Heart left ventricle (tissue), 16 donors: ENCODE measurements at regions not wholly inside any gene's neighbourhood (a gene's known extent, or its start where the extent isn't known, plus 50 kb on each side); places are given as distances from the start of the nearest gene placed in this dataset.
"Not testable (repeated sequence)": the region's sequence is repeated elsewhere in the genome, so short reads cannot be mapped to it uniquely, and the experiment has no call there.

Source experiments
- ATAC-seq, 4 donors: fragments of 200-7000 bp; cut with Tn5 transposase; one replicate each; pipeline ENCODE4 v1.9.1; 2020 to 2022; ENCODE audit warnings: moderate library complexity in 4 of 4, mild to moderate bottlenecking in 3 of 4, moderate number of reproducible peaks in 1 of 4
- DNase-seq, 5 donors: peaks; one replicate each; pipeline ENCODE4 v3.0.0-alpha.2; 2020
- H3K27ac ChIP-seq, 12 donors: fragments of 200-600 bp; sonication (generic) in 4 of 12; one replicate each; pipeline versions ENCODE4 v1.5.0 to v1.8.0; 2016 to 2022; ENCODE audit warnings: mild to moderate bottlenecking in 2 of 12
- H3K27me3 ChIP-seq, 9 donors: fragments of 200-600 bp; sonication (generic) in 2 of 9; one replicate each; pipeline versions ENCODE4 v1.5.1 to v1.8.0; 2016 to 2022; ENCODE audit warnings: mild to moderate bottlenecking in 3 of 9
- H3K36me3 ChIP-seq, 9 donors: fragments of 200-600 bp; sonication (generic) in 2 of 9; one replicate each; pipeline versions ENCODE4 v1.5.0 to v1.8.0; 2018 to 2022; ENCODE audit warnings: mild to moderate bottlenecking in 2 of 9
- H3K4me1 ChIP-seq, 12 donors: fragments of 200-600 bp; sonication (generic) in 4 of 12; one replicate each; pipeline versions ENCODE4 v1.5.0 to v1.8.0; 2016 to 2022; ENCODE audit warnings: mild to moderate bottlenecking in 3 of 12
- H3K4me3 ChIP-seq, 12 donors: fragments of 200-600 bp; sonication (generic) in 4 of 12; one replicate each; pipeline versions ENCODE4 v1.5.0 to v1.8.0; 2017 to 2022; ENCODE audit warnings: mild to moderate bottlenecking in 9 of 12, moderate library complexity in 4 of 12
- H3K9me3 ChIP-seq, 12 donors: fragments of 200-600 bp; sonication (generic) in 4 of 12; one replicate each; pipeline versions ENCODE4 v1.5.0 to v1.8.0; 2016 to 2022; ENCODE audit warnings: mild to moderate bottlenecking in 1 of 12
- WGBS, 4 donors: extraction: QIAGEN DNeasy Blood & Tissue Kit in 2 of 4; methylation state at CpG; one replicate each; pipeline versions ENCODE4 v1.1.5 to v1.1.7; 2013 to 2018; 5-methylcytosine and 5-hydroxymethylcytosine counted together
- intact Hi-C, 10 donors: fragments of 100-400 bp; cut with DNase I; formaldehyde crosslinking; loops; one replicate each; pipeline versions ENCODE4 v1.11.1 to v1.14.2; 2022
- TF ChIP-seq, protein P1 (sequence below), 12 donors: fragments of 200-600 bp; sonication (generic) in 4 of 12; IDR thresholded peaks; one replicate each; pipeline versions ENCODE4 v1.5.0 to v1.8.0; 2018 to 2022; ENCODE audit warnings: antibody characterized with exemption in 12 of 12, mild to moderate bottlenecking in 5 of 12
- donor health status: ischemic (EF 13 %, LVEDD 7.1; RV severe dilation, severe dysfunction).
- donor health status: healthy with polysubstance abuse.
- donor health status: DM: no; HTN: yes; CAD: no.
- donor health status: DM: no; HTN: no; CAD: no.
- donor health status: ischemic (EF 25% LVEDD 6.9; RV normal size, moderate dysfunction).
- donor health status: ischemic (EF 25% LVEDD 5.7; RV mildly dilated, moderate dysfunction).
- donor health status: healthy.
- donor health status: DM: yes; HTN: yes; CAD: no.
- donor health status: ischemic (EF 35%, LVEDD 5.7; RV mildly dilated, moderate dysfunction).
- donor health status: nonischemic (EF 11% LVEDD 7.7; RV severe dilation, severe dysfunction).
- donor health status: DM: yes; HTN: yes; CAD: no.
- donor health status: PGD.
- donor health status: ischemic (EF 29% LVEDD 5.4; RV normal size, mild dysfunction).
- donor health status: nonischemic (EF 23%, LVEDD 6.1; RV moderate dilation, normal function).

- DNase-seq, H3K27me3 ChIP-seq, H3K27ac ChIP-seq, H3K9me3 ChIP-seq, H3K4me1 ChIP-seq, ATAC-seq, H3K36me3 ChIP-seq, intact Hi-C loops, H3K4me3 ChIP-seq: not testable (repeated sequence)
Measured at GRCh38 chr2:89936559-89936958, 1245.1 kb downstream of the RPIA start.

GRCh38 chr2:89938756-89939155, 1247.3 kb downstream of the RPIA start:
- TF ChIP-seq, protein P1, sequence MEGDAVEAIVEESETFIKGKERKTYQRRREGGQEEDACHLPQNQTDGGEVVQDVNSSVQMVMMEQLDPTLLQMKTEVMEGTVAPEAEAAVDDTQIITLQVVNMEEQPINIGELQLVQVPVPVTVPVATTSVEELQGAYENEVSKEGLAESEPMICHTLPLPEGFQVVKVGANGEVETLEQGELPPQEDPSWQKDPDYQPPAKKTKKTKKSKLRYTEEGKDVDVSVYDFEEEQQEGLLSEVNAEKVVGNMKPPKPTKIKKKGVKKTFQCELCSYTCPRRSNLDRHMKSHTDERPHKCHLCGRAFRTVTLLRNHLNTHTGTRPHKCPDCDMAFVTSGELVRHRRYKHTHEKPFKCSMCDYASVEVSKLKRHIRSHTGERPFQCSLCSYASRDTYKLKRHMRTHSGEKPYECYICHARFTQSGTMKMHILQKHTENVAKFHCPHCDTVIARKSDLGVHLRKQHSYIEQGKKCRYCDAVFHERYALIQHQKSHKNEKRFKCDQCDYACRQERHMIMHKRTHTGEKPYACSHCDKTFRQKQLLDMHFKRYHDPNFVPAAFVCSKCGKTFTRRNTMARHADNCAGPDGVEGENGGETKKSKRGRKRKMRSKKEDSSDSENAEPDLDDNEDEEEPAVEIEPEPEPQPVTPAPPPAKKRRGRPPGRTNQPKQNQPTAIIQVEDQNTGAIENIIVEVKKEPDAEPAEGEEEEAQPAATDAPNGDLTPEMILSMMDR (IDR thresholded peaks at IDR 0.05) = peak in 1 of 12 donors; percentile 32
- 18 to 33% (median 26%) methylated on average over 5 of the region's 5 CpGs for WGBS, 4 donors
- H3K27me3 ChIP-seq, H3K27ac ChIP-seq, H3K4me3 ChIP-seq, H3K9me3 ChIP-seq, DNase-seq, H3K36me3 ChIP-seq, intact Hi-C loops, H3K4me1 ChIP-seq: not testable (repeated sequence)
- peak in 1 of 4 donors; percentile 41 for ATAC-seq

DNA sequence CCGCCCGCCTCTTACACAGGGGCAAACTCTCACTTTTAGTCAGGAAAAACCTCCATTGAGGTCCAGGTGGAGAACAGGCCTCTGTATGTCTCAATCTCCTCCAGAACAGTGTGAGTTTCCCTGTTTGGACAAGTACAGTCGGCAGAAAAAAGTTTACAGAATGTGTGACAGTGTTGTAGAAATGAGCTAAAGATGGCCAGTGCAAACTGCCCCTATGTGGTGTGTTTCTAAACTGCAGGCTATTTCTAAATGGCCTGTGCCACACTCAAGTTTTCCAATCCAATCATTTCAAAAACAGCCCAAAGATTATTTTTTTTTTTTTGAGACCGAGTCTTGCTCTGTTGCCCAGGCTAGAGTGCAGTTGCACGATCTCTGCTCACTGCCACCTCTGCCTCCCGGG, 1252.8 kb downstream of the RPIA start:
- H3K4me3 ChIP-seq, H3K27ac ChIP-seq, H3K36me3 ChIP-seq, H3K27me3 ChIP-seq, ATAC-seq, H3K9me3 ChIP-seq, DNase-seq, H3K4me1 ChIP-seq, intact Hi-C loops: not testable (repeated sequence)
- 74 to 92% (median 80%) methylated on average over 1 to 3 of the region's 6 CpGs; no CpG with 5 or more reads in 1 of the 4 donors for WGBS, 4 donors

- H3K27me3 ChIP-seq, H3K4me3 ChIP-seq, ATAC-seq, intact Hi-C loops, DNase-seq, H3K27ac ChIP-seq, H3K36me3 ChIP-seq, H3K9me3 ChIP-seq, H3K4me1 ChIP-seq: not testable (repeated sequence)
- no CpG with 5 or more reads among the region's 6 CpGs for WGBS, 4 donors
Measured at GRCh38 chr2:89945004-89945616, 1253.6 kb downstream of the RPIA start.

DNA sequence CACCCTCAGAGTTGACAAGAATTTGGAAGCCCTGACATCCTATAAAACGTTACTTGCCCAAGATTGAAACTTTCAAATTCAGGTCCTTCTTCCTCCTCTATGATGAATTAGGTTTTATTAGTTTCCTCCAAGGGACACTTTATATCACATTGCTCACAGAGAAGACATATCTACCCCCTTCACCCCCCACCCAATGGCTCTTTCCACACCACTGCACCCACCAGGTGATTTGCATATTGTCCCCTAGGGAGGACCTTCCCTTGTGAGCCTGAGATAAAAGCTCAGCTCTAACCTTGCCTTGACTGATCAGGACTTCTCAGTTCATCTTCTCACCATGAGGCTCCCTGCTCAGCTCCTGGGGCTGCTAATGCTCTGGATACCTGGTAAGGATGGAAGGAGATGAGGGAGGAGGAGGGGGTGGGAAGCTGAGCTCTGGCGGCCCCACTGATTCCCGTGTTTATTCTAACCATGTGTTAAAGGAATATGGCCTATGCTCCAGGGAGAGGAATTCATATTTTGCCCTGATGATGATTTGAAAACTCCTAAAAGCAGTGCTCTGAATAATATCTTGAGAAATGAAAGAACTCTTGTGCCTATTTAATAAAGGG, 1255.8 kb downstream of the RPIA start:
- H3K4me1 ChIP-seq, H3K4me3 ChIP-seq, H3K9me3 ChIP-seq, H3K27me3 ChIP-seq, DNase-seq, intact Hi-C loops, ATAC-seq, H3K27ac ChIP-seq, H3K36me3 ChIP-seq: not testable (repeated sequence)
- WGBS, 4 donors = 39 to 72% (median 48%) methylated on average over 2 to 3 of the region's 3 CpGs

DNA sequence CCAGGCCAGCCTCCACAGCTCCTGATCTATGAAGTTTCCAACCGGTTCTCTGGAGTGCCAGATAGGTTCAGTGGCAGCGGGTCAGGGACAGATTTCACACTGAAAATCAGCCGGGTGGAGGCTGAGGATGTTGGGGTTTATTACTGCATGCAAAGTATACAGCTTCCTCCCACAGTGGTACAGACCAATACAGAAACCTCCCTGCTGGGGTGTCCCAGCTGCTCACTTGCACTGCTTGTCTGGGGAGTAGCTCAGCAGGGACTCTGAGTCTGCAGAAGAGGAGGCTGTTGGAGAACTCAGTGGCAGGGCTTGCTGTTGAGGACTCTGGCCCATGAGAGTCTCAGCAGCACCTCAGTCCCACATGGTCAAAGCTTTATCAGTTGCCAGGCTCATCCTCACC, 1256.6 kb downstream of the RPIA start:
- DNase-seq, H3K9me3 ChIP-seq, H3K36me3 ChIP-seq, H3K27ac ChIP-seq, ATAC-seq, H3K4me3 ChIP-seq, intact Hi-C loops, H3K4me1 ChIP-seq, H3K27me3 ChIP-seq: not testable (repeated sequence)
- WGBS, 4 donors = 54 to 72% (median 67%) methylated on average over 3 of the region's 3 CpGs

- DNase-seq = not testable (repeated sequence)
- WGBS, 4 donors = 0 to 7% (median 0%) methylated on average over 1 of the region's 2 CpGs
Measured at GRCh38 chr2:89950807-89951206, 1259.3 kb downstream of the RPIA start.

GRCh38 chr2:89957236-89957635, 1265.8 kb downstream of the RPIA start:
- H3K4me1 ChIP-seq, H3K36me3 ChIP-seq, H3K27ac ChIP-seq, H3K27me3 ChIP-seq, H3K9me3 ChIP-seq, DNase-seq, H3K4me3 ChIP-seq, intact Hi-C loops, ATAC-seq: not testable (repeated sequence)
- WGBS, 4 donors = 78 to 82% (median 80%) methylated on average over 3 of the region's 3 CpGs

More at GRCh38 chr2:89950807-89951206, 1259.3 kb downstream of the RPIA start:
- H3K9me3 ChIP-seq, H3K36me3 ChIP-seq, H3K27ac ChIP-seq, ATAC-seq, H3K4me3 ChIP-seq, H3K4me1 ChIP-seq, H3K27me3 ChIP-seq, intact Hi-C loops: not testable (repeated sequence)
- TF ChIP-seq, protein P1 (IDR thresholded peaks at IDR 0.05) = peak in 1 of 12 donors; percentile 26

GRCh38 chr2:89959729-89960378, 1268.4 kb downstream of the RPIA start:
- 70 to 89% (median 77%) methylated on average over 2 to 3 of the region's 3 CpGs for WGBS, 4 donors
- H3K27me3 ChIP-seq, H3K4me3 ChIP-seq, H3K4me1 ChIP-seq, H3K36me3 ChIP-seq, ATAC-seq, H3K27ac ChIP-seq, H3K9me3 ChIP-seq, intact Hi-C loops, DNase-seq: not testable (repeated sequence)
